GM06990 (cell line): ENCODE measurements at regions not wholly inside any gene's neighbourhood (a gene's known extent, or its start where the extent isn't known, plus 50 kb on each side); places are given as distances from the start of the nearest gene placed in this dataset.
A peak's percentile ranks its signal among the peaks of the same experiment; 100 is the strongest.

Experiments
- DNase-seq: peaks from one replicate; pipeline ENCODE4 v3.0.0-alpha.2; 2011; ENCODE audit not compliant: insufficient read length; ENCODE audit errors: extremely low read depth
- H3K27me3 ChIP-seq: replicated peaks from 2 replicates; pipeline ENCODE4 v1.6.0; 2011; ENCODE audit warnings: low read length; ENCODE audit not compliant: control insufficient read depth, insufficient read depth
- H3K36me3 ChIP-seq: 2 replicates; pipeline ENCODE4 v1.5.1; 2011; ENCODE audit warnings: low read length; ENCODE audit not compliant: control insufficient read depth, insufficient read depth
- H3K4me3 ChIP-seq: replicated peaks from 2 replicates; pipeline ENCODE4 v1.5.1; 2011; ENCODE audit warnings: low read depth, mild to moderate bottlenecking, control low read depth, low read length
- CTCF ChIP-seq: IDR thresholded peaks from 2 replicates; pipeline ENCODE4 v1.5.1; 2011; ENCODE audit warnings: low read length, control low read depth, mild to moderate bottlenecking, inconsistent platforms; ENCODE audit not compliant: insufficient read depth, poor library complexity, severe bottlenecking

GRCh38 chr15:31260646-31261265, 65.9 kb upstream of the KLF13 start:
- no peak for TF ChIP-seq CTCF

GRCh38 chr15:31261266-31262142, 65.1 kb upstream of the KLF13 start:
- DNase-seq: no peak
- no peak for TF ChIP-seq CTCF
- no peaks in the 10 kb centered on the region for H3K27me3 ChIP-seq
- no peak overlapping the region for H3K4me3 ChIP-seq
- H3K36me3 ChIP-seq: no peaks in the 10 kb centered on the region

More at GRCh38 chr15:31260646-31261265, 65.9 kb upstream of the KLF13 start:
- Histone ChIP-seq H3K27me3 (no peaks in the 10 kb centered on the region), H3K4me3 (no peak overlapping the region), H3K36me3 (no peaks in the 10 kb centered on the region)
- no peak for DNase-seq

GRCh38 chr15:31262143-31262530, 64.5 kb upstream of the KLF13 start:
- DNase-seq: no peak
- Histone ChIP-seq H3K36me3 (no peaks in the 10 kb centered on the region), H3K4me3 (no peak overlapping the region), H3K27me3 (no peaks in the 10 kb centered on the region)
- no peak for TF ChIP-seq CTCF

GRCh38 chr15:31262901-31263671, 63.5 kb upstream of the KLF13 start:
- H3K27me3 ChIP-seq: no peaks in the 10 kb centered on the region
- peak; percentile 65 for DNase-seq
- H3K4me3 ChIP-seq: no peak overlapping the region
- H3K36me3 ChIP-seq: no peaks in the 10 kb centered on the region
- TF ChIP-seq CTCF: no peak

- no peaks in the 10 kb centered on the region for H3K27me3 ChIP-seq
- no peaks in the 10 kb centered on the region for H3K36me3 ChIP-seq
- H3K4me3 ChIP-seq: no peak overlapping the region
- peak; percentile 88 for DNase-seq
- TF ChIP-seq CTCF: peak; percentile 34
Measured at GRCh38 chr15:31263751-31264558, 62.7 kb upstream of the KLF13 start.
